HFFc6 (cell line): ENCODE measurements at regions not wholly inside any gene's neighbourhood (a gene's known extent, or its start where the extent isn't known, plus 50 kb on each side); places are given as distances from the start of the nearest gene placed in this dataset.

Source experiments
- DNase-seq: peaks from one replicate; pipeline ENCODE4 v3.0.0-alpha.2; 2018
- H3K27ac Mint-ChIP-seq: 2 replicates; pipeline ENCODE4 v1.8.0; 2020; ENCODE audit warnings: mild to moderate bottlenecking, mixed read lengths
- H3K27me3 Mint-ChIP-seq: 2 replicates; pipeline ENCODE4 v1.8.0; 2021; ENCODE audit warnings: mild to moderate bottlenecking, moderate library complexity, mixed read lengths; ENCODE audit not compliant: insufficient read depth
- H3K36me3 Mint-ChIP-seq: 2 replicates; pipeline ENCODE4 v1.8.0; 2021; ENCODE audit warnings: low read depth, mixed read lengths
- H3K4me1 Mint-ChIP-seq: 2 replicates; pipeline ENCODE4 v1.8.0; 2020; ENCODE audit warnings: low read depth, mixed read lengths
- H3K4me3 Mint-ChIP-seq: 2 replicates; pipeline ENCODE4 v1.8.0; 2020; ENCODE audit warnings: mild to moderate bottlenecking, moderate library complexity, mixed read lengths
- H3K9me3 Mint-ChIP-seq: 2 replicates; pipeline ENCODE4 v1.8.0; 2020; ENCODE audit warnings: mild to moderate bottlenecking, mixed read lengths
- TF ChIP-seq, protein P1 (sequence below): fragments of 200-600 bp; sonication (generic); IDR thresholded peaks from 2 replicates; pipeline ENCODE4 v1.5.0; 2021; ENCODE audit warnings: antibody characterized with exemption, mild to moderate bottlenecking

DNA sequence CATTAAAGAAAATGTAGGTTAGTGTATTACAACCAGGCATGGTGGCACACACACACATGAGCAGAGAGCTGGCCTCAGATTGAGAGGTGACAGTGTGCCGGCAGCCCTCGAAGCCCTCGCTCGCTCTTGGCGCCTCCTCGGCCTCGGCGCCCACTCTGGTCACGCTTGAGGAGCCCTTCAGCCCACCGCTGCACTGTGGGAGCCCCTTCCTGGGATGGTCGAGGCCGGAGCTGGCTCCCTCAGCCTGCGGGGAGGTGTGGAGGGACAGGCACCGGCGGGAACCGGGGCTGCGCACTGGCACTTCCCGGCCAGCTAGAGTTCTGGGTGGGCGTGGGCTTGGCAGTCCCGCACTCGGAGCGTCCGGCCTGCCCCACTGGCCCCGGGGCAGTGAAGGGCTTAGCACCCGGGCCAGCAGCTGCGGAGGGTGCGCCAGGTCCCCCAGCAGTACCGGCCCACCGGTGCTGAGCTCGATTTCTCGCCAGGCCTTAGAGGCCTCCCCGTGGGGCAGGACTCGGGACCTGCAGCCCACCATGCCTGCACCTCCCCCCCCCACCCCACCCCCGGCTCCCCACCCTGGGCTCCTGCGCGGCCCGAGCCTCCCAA, 80.4 kb upstream of the TMEM158 start:
- Mint-ChIP-seq H3K9me3 (peaks cover 23% of the 10 kb centered on the region), H3K27me3 (peaks cover 17% of the 10 kb centered on the region), H3K4me1 (no peaks in the 10 kb centered on the region; the same call in 1 of the 2 replicates), H3K4me3 (no peak overlapping the region), H3K36me3 (peaks cover 16% of the 10 kb centered on the region; the same call in 1 of the 2 replicates), H3K27ac (no peak overlapping the region)
- no peak for DNase-seq
- TF ChIP-seq, protein P1, sequence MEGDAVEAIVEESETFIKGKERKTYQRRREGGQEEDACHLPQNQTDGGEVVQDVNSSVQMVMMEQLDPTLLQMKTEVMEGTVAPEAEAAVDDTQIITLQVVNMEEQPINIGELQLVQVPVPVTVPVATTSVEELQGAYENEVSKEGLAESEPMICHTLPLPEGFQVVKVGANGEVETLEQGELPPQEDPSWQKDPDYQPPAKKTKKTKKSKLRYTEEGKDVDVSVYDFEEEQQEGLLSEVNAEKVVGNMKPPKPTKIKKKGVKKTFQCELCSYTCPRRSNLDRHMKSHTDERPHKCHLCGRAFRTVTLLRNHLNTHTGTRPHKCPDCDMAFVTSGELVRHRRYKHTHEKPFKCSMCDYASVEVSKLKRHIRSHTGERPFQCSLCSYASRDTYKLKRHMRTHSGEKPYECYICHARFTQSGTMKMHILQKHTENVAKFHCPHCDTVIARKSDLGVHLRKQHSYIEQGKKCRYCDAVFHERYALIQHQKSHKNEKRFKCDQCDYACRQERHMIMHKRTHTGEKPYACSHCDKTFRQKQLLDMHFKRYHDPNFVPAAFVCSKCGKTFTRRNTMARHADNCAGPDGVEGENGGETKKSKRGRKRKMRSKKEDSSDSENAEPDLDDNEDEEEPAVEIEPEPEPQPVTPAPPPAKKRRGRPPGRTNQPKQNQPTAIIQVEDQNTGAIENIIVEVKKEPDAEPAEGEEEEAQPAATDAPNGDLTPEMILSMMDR: no peak

- no peak overlapping the region for H3K4me3 Mint-ChIP-seq
- H3K36me3 Mint-ChIP-seq: 0 out of 2 replicates have a peak, but pooled peaks cover 9% of the 10 kb centered on the region
- peaks cover 22% of the 10 kb centered on the region; the same call in 1 of the 2 replicates for H3K9me3 Mint-ChIP-seq
- no peak for DNase-seq
- TF ChIP-seq, protein P1: no peak
- peaks cover 31% of the 10 kb centered on the region for H3K27me3 Mint-ChIP-seq
- H3K27ac Mint-ChIP-seq: no peak overlapping the region
- no peaks in the 10 kb centered on the region; the same call in 1 of the 2 replicates for H3K4me1 Mint-ChIP-seq
Observed at GRCh38 chr3:45309876-45310275, 78.5 kb upstream of the LARS2 start.

- TF ChIP-seq, protein P1: no peak
- Mint-ChIP-seq H3K4me1 (no peaks in the 10 kb centered on the region; the same call in 1 of the 2 replicates), H3K27ac (no peak overlapping the region), H3K27me3 (peaks cover 36% of the 10 kb centered on the region), H3K36me3 (0 out of 2 replicates have a peak, but pooled peaks cover 9% of the 10 kb centered on the region), H3K9me3 (peaks cover 25% of the 10 kb centered on the region; the same call in 1 of the 2 replicates), H3K4me3 (no peak overlapping the region)
- DNase-seq: no peak
Observed at GRCh38 chr3:45311327-45311726, 77.0 kb upstream of the LARS2 start.

DNA sequence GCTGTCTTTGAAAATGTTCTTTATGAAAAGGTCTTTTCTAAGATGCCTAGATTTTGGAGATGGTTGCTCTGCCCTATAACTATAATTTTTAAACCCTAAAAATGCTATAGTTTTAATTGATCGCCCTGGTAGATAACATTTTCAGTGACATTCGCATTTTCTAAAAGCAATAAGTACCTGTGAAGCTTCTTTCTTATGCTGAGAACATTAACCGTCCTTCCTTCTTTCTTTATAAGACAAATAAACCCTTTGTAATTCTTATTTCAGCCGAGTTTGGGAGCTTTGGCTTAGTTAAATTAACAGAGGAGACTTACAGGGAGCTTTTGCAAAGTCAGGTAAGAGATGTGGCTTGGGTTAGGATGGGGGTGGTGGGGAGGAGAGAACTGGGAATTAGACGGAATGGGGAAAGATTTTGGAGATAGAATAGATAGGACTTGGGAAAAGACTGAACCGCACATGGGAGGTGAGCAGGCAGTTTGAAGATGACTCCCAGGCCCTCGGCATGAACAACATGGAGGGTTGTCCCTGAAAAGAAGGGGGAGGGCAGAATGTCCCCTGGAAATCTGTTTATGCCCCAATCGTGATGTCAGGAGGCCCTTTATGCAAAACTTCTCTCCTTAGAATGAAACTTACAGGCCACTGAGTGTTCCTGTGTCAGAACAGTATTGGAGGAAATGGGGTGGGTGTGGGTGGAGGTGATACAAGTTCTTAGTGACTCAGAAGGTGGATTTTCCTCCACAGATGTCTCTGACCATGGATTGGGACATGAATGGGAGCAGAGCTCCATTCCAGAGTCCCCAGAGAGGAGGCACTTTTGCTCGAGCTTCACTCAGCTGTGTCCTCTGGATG, 76.2 kb upstream of the LARS2 start:
- H3K27me3 Mint-ChIP-seq: peaks cover 39% of the 10 kb centered on the region
- no peaks in the 10 kb centered on the region; the same call in 1 of the 2 replicates for H3K4me1 Mint-ChIP-seq
- DNase-seq: no peak
- H3K27ac Mint-ChIP-seq: no peak overlapping the region
- TF ChIP-seq, protein P1: no peak
- H3K9me3 Mint-ChIP-seq: peaks cover 24% of the 10 kb centered on the region; the same call in 1 of the 2 replicates
- 0 out of 2 replicates have a peak, but pooled peaks cover 6% of the 10 kb centered on the region for H3K36me3 Mint-ChIP-seq
- H3K4me3 Mint-ChIP-seq: no peak overlapping the region

DNA sequence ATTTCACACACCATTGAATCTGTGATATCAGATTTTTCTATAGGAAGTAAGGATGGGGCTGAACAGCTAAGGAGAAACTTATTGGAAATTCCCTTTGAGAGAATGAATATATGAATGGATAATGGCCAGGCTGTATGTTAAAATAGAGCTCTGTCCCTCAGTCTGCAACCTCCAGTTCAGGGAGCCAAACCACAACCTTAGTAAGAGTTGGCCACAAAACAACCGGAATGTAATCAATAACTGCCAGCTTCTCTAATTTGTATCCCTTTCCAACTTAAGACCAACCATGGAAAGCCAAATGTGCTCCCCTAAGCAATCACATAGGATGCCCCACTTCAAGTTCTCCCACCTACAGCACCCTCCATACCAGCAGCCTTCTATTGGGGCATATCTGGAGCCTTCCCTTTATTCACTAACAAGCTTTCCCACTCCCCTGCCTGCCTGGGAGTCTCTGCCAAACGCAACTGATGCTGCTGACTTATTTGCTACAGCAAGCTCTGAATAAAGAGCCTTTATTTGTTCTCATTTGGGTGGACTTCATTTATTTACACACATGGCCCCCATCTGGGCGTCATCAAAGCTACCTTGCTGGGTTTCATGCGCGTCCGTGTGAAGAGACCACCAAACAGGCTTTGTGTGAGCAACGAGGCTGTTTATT, 75.4 kb upstream of the LARS2 start:
- Mint-ChIP-seq H3K4me3 (no peak overlapping the region), H3K27me3 (peaks cover 39% of the 10 kb centered on the region), H3K27ac (no peak overlapping the region), H3K4me1 (no peaks in the 10 kb centered on the region; the same call in 1 of the 2 replicates), H3K36me3 (no peaks in the 10 kb centered on the region), H3K9me3 (peaks cover 17% of the 10 kb centered on the region; the same call in 1 of the 2 replicates)
- TF ChIP-seq, protein P1: no peak
- no peak for DNase-seq
